Mesodermal cell (in vitro differentiated cells): ENCODE measurements at regions not wholly inside any gene's neighbourhood (a gene's known extent, or its start where the extent isn't known, plus 50 kb on each side); places are given as distances from the start of the nearest gene placed in this dataset.

Experiments
- H3K27ac ChIP-seq: 2 replicates; pipeline ENCODE4 v1.7.0; 2013; ENCODE audit warnings: mild to moderate bottlenecking, low read depth, low read length, moderate library complexity; ENCODE audit not compliant: severe bottlenecking
- H3K36me3 ChIP-seq: 2 replicates; pipeline ENCODE4 v1.7.1; 2013; ENCODE audit warnings: mild to moderate bottlenecking, low read length, moderate library complexity; ENCODE audit not compliant: control insufficient read depth, insufficient read depth
- H3K4me1 ChIP-seq: one replicate; pipeline ENCODE4 v1.7.1; 2013; ENCODE audit warnings: mild to moderate bottlenecking, low read length; ENCODE audit not compliant: insufficient read depth, control insufficient read depth, poor library complexity, severe bottlenecking
- H3K4me3 ChIP-seq: 2 replicates; pipeline ENCODE4 v1.7.0; 2013; ENCODE audit warnings: low read length, control low read depth, mild to moderate bottlenecking; ENCODE audit not compliant: insufficient read depth, poor library complexity, severe bottlenecking; ENCODE audit errors: extremely low read depth
- H3K9me3 ChIP-seq: 2 replicates; pipeline ENCODE4 v1.7.1; 2013; ENCODE audit warnings: mild to moderate bottlenecking, low read length, moderate library complexity; ENCODE audit not compliant: control insufficient read depth
- WGBS, 2 experiments: methylation state at CpG; one replicate each; pipeline ENCODE4 v1.1.5; 2013; ENCODE audit warnings: missing lambda C conversion rate in 2 of 2; ENCODE audit not compliant: insufficient coverage in 2 of 2; 5-methylcytosine and 5-hydroxymethylcytosine counted together

- no peak overlapping the region for H3K27ac ChIP-seq
Measured at GRCh38 chr16:86437348-86437747, 73.0 kb upstream of the FOXF1 start.

GRCh38 chr16:86442703-86443102 is 67.6 kb upstream of the FOXF1 start:
- H3K36me3 ChIP-seq = no peaks in the 10 kb centered on the region
- H3K9me3 ChIP-seq = no peaks in the 10 kb centered on the region
- 83 to 88% methylated on average over 6 of the region's 9 CpGs for WGBS, 2 experiments
- H3K4me1 ChIP-seq = no peaks in the 10 kb centered on the region
- H3K4me3 ChIP-seq = no peak overlapping the region
- H3K27ac ChIP-seq = no peak overlapping the region

More at GRCh38 chr16:86437348-86437747, 73.0 kb upstream of the FOXF1 start:
- Histone ChIP-seq H3K9me3 (no peaks in the 10 kb centered on the region), H3K36me3 (no peaks in the 10 kb centered on the region), H3K4me1 (no peaks in the 10 kb centered on the region), H3K4me3 (no peak overlapping the region)
- WGBS, 2 experiments = 78 to 83% methylated on average over 3 of the region's 3 CpGs

GRCh38 chr16:86443508-86444147 is 66.7 kb upstream of the FOXF1 start:
- H3K36me3 ChIP-seq = no peaks in the 10 kb centered on the region
- H3K27ac ChIP-seq = no peak overlapping the region
- H3K4me1 ChIP-seq = peaks cover 6% of the 10 kb centered on the region
- no peak overlapping the region for H3K4me3 ChIP-seq
- WGBS, 2 experiments = 92 to 94% methylated on average over 19 to 20 of the region's 21 CpGs
- H3K9me3 ChIP-seq = no peaks in the 10 kb centered on the region

GRCh38 chr16:86444261-86444660 is 66.1 kb upstream of the FOXF1 start:
- no peak overlapping the region for H3K4me3 ChIP-seq
- peaks cover 7% of the 10 kb centered on the region for H3K4me1 ChIP-seq
- no peaks in the 10 kb centered on the region for H3K36me3 ChIP-seq
- no peak overlapping the region for H3K27ac ChIP-seq
- 88 to 92% methylated on average over 12 to 13 of the region's 17 CpGs for WGBS, 2 experiments
- no peaks in the 10 kb centered on the region for H3K9me3 ChIP-seq

- peaks cover 11% of the 10 kb centered on the region for H3K4me1 ChIP-seq
Measured at GRCh38 chr16:86444661-86445060, 65.7 kb upstream of the FOXF1 start.

GRCh38 chr16:86446279-86446678 is 64.0 kb upstream of the FOXF1 start:
- 73 to 79% methylated on average over 7 of the region's 7 CpGs for WGBS, 2 experiments
- H3K9me3 ChIP-seq = no peaks in the 10 kb centered on the region
- no peaks in the 10 kb centered on the region for H3K36me3 ChIP-seq
- H3K4me3 ChIP-seq = no peak overlapping the region
- H3K4me1 ChIP-seq = peaks cover 13% of the 10 kb centered on the region
- H3K27ac ChIP-seq = no peak overlapping the region

More at GRCh38 chr16:86444661-86445060, 65.7 kb upstream of the FOXF1 start:
- H3K9me3 ChIP-seq = no peaks in the 10 kb centered on the region
- WGBS, 2 experiments = 38 to 67% methylated on average over 1 of the region's 5 CpGs
- H3K27ac ChIP-seq = no peak overlapping the region
- no peak overlapping the region for H3K4me3 ChIP-seq
- no peaks in the 10 kb centered on the region for H3K36me3 ChIP-seq

- Histone ChIP-seq H3K27ac (no peak overlapping the region), H3K36me3 (no peaks in the 10 kb centered on the region), H3K9me3 (no peaks in the 10 kb centered on the region), H3K4me1 (peaks cover 13% of the 10 kb centered on the region), H3K4me3 (no peak overlapping the region)
- 85 to 87% methylated on average over 3 of the region's 3 CpGs for WGBS, 2 experiments
Measured at GRCh38 chr16:86447228-86447627, 63.1 kb upstream of the FOXF1 start.

- Histone ChIP-seq H3K4me1 (peaks cover 13% of the 10 kb centered on the region), H3K4me3 (no peak overlapping the region), H3K9me3 (no peaks in the 10 kb centered on the region), H3K27ac (no peak overlapping the region), H3K36me3 (no peaks in the 10 kb centered on the region)
- 91 to 97% methylated on average over 7 to 11 of the region's 11 CpGs for WGBS, 2 experiments
Measured at GRCh38 chr16:86448306-86448890, 61.9 kb upstream of the FOXF1 start.

- no peak overlapping the region for H3K27ac ChIP-seq
- H3K4me3 ChIP-seq = no peak overlapping the region
- peaks cover 13% of the 10 kb centered on the region for H3K4me1 ChIP-seq
- no peaks in the 10 kb centered on the region for H3K9me3 ChIP-seq
- 84 to 87% methylated on average over 8 to 11 of the region's 16 CpGs for WGBS, 2 experiments
- no peaks in the 10 kb centered on the region for H3K36me3 ChIP-seq
Measured at GRCh38 chr16:86449446-86450095, 60.8 kb upstream of the FOXF1 start.

- Histone ChIP-seq H3K4me3 (no peak overlapping the region), H3K9me3 (no peaks in the 10 kb centered on the region), H3K27ac (no peak overlapping the region), H3K4me1 (peaks cover 13% of the 10 kb centered on the region), H3K36me3 (no peaks in the 10 kb centered on the region)
- 92% methylated on average over 2 of the region's 2 CpGs; no CpG with 5 or more reads in 1 of the 2 experiments for WGBS, 2 experiments
Measured at GRCh38 chr16:86450691-86451090, 59.6 kb upstream of the FOXF1 start.

GRCh38 chr16:86452451-86452850 is 57.9 kb upstream of the FOXF1 start:
- no peaks in the 10 kb centered on the region for H3K36me3 ChIP-seq
- no peak overlapping the region for H3K4me3 ChIP-seq
- WGBS, 2 experiments = 90 to 100% methylated on average over 1 to 2 of the region's 2 CpGs
- H3K9me3 ChIP-seq = no peaks in the 10 kb centered on the region
- H3K27ac ChIP-seq = no peak overlapping the region
- H3K4me1 ChIP-seq = peaks cover 13% of the 10 kb centered on the region
